HFF-Myc (cell line): ENCODE measurements at regions not wholly inside any gene's neighbourhood (a gene's known extent, or its start where the extent isn't known, plus 50 kb on each side); places are given as distances from the start of the nearest gene placed in this dataset.

ENCODE experiments used
- DNase-seq: peaks from one replicate; pipeline ENCODE4 v3.0.0-alpha.2; 2011; ENCODE audit warnings: low read depth; ENCODE audit errors: extremely low read depth
- H3K4me3 ChIP-seq: replicated peaks from 2 replicates; pipeline ENCODE4 v1.5.1; 2011; ENCODE audit warnings: low read depth, mild to moderate bottlenecking, control low read depth, low read length
- TF ChIP-seq, protein P1 (sequence below): IDR thresholded peaks from 2 replicates; pipeline ENCODE4 v1.5.1; 2012; ENCODE audit warnings: mild to moderate bottlenecking, low read depth, low read length, control low read depth; ENCODE audit errors: missing control alignments

DNA sequence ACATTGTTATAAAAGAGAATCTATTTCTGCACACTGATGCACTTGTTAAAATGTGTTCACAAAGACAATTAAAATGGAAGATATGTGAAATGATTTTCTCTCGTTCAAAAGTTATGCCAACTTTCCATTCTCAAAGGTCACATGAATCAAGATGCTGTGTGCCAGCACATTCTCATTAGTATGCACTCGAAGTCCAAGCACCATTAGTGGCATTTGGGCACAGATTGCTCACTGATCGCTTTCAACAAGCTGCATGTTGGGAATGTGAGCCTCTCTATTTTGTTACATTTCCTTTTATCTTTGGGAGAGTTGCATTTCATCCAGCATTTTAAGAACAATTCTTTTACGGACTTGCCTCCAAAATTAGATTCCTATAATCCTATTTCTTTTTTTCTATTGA is 398.9 kb downstream of the FBXO15 start:
- no peak for DNase-seq
- TF ChIP-seq, protein P1, sequence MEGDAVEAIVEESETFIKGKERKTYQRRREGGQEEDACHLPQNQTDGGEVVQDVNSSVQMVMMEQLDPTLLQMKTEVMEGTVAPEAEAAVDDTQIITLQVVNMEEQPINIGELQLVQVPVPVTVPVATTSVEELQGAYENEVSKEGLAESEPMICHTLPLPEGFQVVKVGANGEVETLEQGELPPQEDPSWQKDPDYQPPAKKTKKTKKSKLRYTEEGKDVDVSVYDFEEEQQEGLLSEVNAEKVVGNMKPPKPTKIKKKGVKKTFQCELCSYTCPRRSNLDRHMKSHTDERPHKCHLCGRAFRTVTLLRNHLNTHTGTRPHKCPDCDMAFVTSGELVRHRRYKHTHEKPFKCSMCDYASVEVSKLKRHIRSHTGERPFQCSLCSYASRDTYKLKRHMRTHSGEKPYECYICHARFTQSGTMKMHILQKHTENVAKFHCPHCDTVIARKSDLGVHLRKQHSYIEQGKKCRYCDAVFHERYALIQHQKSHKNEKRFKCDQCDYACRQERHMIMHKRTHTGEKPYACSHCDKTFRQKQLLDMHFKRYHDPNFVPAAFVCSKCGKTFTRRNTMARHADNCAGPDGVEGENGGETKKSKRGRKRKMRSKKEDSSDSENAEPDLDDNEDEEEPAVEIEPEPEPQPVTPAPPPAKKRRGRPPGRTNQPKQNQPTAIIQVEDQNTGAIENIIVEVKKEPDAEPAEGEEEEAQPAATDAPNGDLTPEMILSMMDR = no peak
- H3K4me3 ChIP-seq = no peak overlapping the region

DNA sequence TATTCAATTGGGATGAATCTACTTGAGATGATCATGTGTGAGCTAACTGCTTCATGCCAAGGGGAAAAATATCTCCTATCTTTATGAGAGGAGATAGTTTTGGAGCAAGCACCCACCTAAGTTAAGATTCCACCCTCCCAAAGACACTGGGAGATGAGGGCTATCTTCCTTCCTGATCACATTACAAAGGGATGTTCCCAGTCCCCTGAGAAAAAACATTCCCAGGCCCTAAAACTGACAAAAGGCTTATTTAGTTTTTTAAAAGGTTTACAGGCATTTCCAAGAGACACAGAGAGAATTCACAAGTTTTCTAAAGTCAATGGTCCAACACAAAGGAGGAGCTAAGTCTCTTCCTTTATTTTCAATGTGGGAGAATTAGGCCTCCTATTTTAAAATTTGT is 401.5 kb downstream of the FBXO15 start:
- TF ChIP-seq, protein P1 = no peak
- no peak for DNase-seq
- H3K4me3 ChIP-seq = no peak overlapping the region

DNA sequence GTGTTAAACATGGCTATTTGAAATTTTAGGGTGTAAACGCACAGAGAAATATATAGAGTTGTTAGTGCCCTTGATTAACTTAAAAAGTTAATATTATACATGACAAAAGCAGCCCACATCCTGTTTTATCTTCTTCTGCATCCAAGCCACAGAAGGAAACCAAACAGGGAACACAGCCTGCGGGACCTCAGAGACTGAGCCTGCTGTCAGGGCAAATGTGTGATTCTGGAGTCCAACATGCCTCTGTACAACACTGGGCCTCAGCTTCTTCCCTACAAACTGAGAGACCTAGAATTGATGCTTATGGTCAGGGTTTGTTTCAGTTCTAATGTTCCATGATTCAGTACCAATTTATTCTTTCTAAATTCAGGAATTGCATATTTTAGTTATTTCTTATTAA is 404.7 kb downstream of the FBXO15 start:
- H3K4me3 ChIP-seq = no peak overlapping the region
- no peak for DNase-seq
- TF ChIP-seq, protein P1 = no peak

DNA sequence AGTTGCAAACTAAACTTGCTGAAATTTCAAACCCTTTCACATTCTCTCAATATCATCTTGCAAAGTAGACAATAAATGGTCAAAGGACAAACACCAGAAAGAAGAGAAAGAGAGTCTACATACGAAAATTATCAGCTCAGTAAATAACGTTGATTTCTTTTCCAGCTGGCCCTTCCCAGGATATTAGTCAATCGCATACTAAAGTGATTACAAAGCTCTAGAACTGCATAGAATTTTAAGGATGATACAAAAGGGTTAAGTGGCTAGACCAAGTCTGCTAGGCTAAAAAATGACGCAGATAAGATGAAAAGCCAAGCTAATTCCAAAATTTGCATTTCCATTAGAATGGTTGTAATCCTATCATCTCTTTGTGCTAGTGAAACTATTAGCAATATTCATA is 405.7 kb downstream of the FBXO15 start:
- no peak overlapping the region for H3K4me3 ChIP-seq
- TF ChIP-seq, protein P1 = no peak
- DNase-seq = no peak

DNA sequence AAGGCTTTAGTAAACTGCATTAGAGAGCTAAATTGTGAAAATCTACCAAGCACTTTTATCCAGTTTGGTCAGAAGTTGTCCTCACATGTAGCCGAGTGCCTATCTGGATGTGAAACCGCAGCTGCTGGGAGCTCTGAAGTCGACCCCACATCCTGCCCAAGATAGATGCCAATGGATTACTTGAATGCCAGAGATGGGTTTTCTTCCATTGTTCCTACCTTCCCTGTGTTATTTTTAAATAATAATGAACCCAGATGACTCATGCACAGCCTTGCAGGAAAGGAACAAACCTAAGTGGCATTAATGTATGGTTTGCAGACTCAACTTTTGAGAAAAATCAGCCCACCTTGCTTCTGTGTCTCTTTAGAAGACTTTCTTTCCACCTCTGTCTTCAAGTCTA is 408.5 kb downstream of the FBXO15 start:
- TF ChIP-seq, protein P1 = no peak
- no peak for DNase-seq

DNA sequence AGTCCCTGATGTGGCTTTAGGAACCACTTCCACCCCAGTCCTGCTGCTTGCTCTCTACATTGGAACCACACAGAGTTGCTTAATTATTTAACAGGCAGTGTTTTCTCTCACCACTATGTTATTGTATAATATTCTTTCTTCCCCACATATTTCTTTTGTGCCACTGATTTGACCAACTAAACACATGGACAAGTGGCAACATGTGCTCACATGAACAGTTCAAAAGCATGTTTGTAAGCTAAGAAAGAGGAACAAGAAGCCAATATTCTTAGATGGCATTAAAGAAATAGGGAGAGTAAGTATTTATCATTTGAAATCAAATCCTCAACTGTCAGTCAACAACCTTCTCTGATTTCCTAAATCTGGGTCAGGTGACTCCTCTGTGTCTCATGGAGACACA is 409.6 kb downstream of the FBXO15 start:
- TF ChIP-seq, protein P1 = no peak
- no peak for DNase-seq
- no peak overlapping the region for H3K4me3 ChIP-seq

More for the DNA sequence above, 408.5 kb downstream of the FBXO15 start:
- H3K4me3 ChIP-seq = no peak overlapping the region

DNA sequence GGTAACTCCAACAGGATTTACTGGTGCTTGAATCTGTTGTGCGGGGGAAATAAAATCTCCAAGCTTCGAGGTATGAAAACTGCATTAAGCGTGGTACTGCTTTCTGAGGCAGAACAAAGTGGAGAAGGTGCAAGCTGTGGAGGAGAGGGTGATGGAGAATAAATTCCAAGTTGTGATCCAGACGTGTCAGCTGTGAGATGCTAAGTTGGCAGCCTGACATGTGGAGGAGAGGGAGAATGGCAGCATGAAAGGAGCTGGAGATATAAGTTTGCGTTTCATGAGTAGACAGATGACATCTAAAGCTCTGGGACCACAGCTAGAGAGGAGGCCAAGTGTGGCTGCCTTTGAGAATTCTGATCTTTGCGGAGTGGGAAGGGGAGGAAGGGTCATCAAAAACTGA is 411.8 kb downstream of the FBXO15 start:
- DNase-seq = no peak
- TF ChIP-seq, protein P1 = no peak
- no peak overlapping the region for H3K4me3 ChIP-seq
